NOMO-1 (cell line): ENCODE measurements at regions not wholly inside any gene's neighbourhood (a gene's known extent, or its start where the extent isn't known, plus 50 kb on each side); places are given as distances from the start of the nearest gene placed in this dataset.

ENCODE experiments used
- DNase-seq, 2 experiments: peaks; one replicate each; lab custom pipeline; 2025; ENCODE audit not compliant: unreplicated experiment in 2 of 2; lab: John Stamatoyannopoulos, UW

DNA sequence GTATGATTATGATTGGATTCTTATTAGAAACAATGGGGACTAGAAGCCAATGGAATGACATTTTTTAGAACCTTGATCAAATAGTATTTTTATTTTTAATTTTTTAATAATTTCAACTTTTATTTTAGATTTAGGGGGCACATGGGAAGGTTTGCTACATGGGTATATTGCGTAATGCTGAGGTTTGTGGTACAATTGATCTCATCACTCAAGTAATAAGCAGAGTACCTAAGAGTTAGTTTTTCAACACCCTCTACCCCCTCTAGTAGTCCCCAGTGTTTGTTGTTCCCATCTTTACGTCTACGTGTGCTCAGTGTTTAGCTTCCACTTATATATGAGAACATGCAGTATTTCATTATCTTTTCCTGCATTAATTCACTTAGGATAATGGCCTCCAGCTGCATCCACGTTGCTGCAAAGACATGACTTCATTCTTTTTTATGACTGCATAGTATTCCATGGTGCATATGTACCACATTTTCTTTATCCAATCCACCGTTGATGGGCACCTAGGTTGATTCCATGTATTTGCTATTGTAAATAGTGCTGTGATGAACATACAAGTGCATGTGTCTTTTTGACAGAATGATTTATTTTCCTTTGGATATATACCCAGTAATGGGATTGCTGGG lies 281.1 kb upstream of the MAN1A1 start:
- DNase-seq: no peak

DNA sequence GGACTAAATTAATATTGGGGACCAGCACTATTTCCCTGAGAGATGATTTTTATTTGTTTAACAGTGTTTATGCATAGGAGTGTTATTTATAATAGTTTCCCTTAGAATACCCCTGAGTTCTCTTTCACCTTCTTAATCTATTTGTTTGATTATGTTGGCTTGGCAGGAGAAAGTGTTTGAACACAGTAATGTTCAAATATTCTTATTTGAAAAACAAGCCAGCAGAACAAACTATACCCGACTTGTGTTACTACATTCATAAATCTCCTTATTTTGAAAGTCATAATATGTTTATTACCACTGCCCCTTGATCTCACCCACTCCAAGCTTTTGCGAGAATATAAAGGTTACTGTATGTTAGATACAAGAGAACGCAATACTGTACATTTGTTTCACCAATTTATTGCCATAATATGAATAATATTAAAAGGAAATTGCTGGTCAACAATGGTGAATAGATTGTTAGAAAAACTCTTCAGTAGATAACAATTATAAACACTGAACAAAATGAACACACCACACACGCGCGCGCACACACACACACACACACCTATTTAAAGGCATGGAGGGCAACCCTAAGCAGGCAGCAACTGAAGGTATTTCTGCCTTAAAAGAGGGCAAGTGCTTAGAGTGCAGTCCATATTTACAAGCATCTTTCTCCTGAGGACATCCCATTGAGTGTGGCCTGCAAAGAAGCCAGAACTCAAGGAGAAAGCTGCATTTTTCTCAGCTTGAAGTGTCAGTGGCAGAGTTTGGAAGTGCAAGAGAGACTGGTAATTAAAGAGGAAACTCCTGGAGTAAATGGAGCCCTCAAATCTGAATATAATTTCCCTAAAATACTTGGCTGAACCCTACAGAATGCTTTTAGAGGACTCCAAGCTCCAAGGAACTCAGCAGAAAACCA lies 279.4 kb upstream of the MAN1A1 start:
- DNase-seq: no peak

GRCh38 chr6:119627908-119628669 lies 278.5 kb upstream of the MAN1A1 start:
- no peak for DNase-seq

GRCh38 chr6:119626884-119627619 lies 277.5 kb upstream of the MAN1A1 start:
- no peak for DNase-seq

DNA sequence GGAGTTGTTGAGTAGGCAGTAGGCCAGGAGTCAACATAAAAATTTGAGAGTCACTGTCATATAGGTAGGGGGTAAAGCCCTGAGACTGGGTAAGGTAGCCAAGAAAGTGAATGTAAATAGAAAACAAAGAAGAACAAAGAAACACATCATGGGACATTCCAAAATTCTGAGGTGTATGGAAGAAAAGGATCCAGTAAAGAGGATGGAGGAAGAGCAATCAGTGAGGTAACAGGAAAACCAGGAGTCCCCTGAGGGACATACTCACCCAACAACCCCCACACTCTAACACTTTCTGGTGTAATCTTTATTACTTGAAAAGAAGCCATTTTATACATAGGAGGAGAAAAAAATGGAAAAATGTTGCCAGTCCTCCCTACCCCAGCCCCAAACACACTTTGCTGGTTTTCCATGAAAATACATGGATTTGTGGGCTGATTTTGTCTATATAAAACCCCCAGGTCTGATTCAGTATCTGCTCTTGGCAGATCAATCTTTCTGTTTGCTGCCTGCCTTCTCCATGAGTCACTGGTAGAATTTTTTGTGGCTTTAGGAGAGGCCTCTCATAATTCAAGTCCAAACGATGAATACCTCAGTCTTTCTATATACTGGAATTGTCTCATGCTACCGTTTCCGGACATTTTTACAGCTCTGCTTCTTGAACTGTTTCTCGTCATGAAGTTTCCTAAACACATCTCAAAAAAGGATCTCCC lies 271.4 kb upstream of the MAN1A1 start:
- DNase-seq: no peak

GRCh38 chr6:119614138-119614537 lies 264.6 kb upstream of the MAN1A1 start:
- no peak for DNase-seq

- no peak for DNase-seq
Measured at GRCh38 chr6:119612911-119613381, 263.4 kb upstream of the MAN1A1 start.

- no peak for DNase-seq
Measured at GRCh38 chr6:119612176-119612891, 262.8 kb upstream of the MAN1A1 start.

DNA sequence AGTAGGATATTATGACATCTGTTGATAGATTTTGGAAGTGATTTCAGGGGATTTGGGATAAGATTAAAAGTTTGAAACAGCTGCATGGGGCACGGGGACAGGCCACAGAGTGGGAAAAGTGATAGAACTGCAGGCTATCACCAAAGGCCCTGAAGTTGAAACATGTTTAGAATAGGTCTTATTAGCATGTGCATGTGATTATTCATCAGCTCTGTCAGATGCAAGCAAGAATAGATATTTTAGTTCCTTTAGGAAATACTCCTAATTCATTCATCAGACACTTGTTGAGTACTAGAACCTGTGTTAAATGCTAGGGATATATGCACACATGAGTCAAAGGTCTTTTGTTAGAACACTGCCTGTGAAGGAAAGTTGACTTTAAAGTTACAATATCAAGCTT lies 261.2 kb upstream of the MAN1A1 start:
- DNase-seq: no peak

DNA sequence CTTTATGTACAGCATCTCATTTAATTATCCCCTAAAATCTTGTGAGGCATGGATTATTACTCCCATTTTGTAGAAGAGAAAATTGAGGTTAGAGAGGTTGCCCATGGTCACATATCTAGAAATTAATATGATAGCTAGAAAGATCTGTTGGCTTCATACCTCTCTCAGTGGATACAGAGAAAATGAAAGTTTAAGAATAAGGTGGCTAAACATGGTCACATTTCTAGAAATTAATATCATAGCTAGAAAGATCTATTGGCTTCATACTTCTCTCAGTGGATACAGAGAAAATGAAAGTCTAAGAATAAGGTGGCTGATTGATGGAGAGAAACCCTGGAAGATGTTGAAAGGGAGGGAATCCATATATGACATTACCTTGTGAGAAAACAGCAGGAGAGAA lies 260.7 kb upstream of the MAN1A1 start:
- no peak for DNase-seq

DNA sequence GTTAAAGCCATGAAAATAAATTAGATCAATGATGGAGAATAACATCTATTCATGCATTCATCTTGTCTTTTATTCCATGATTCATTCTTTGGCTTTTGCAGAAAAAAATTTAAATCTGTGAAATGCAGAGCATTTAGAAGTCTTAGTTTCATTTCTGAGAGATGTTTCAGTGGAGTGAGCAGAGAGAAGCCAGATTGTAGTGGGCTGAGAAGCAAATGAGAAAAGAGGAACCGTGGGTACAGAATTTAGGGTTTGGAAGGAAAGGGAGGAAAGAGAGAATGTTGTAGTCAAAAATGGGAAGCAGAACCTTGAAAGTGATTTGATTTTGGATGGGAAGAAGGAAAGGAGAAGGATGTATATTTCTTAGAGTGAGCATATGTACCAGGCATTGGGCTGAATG lies 260.3 kb upstream of the MAN1A1 start:
- no peak for DNase-seq

GRCh38 chr6:119608994-119609393 lies 259.4 kb upstream of the MAN1A1 start:
- no peak for DNase-seq

DNA sequence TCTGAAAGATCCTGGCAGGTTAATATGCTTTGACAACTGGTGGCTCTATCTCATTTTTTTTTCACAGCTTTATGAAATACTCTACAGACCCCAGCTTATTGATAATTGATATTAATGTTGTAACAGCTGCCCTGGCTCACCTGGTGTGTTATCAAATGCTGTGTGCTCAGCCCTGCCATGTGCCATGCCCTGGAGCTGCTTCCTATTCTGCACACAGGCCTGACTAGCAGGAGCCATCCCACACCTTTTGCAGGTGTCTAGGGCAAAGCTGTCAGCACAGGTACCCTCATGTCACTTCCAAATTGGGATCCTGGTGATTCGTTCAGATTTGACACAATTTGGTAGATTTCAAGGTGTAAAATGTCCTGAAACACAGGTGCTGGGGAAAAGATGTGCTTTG lies 254.6 kb upstream of the MAN1A1 start:
- no peak for DNase-seq

GRCh38 chr6:119603501-119603900 lies 253.9 kb upstream of the MAN1A1 start:
- no peak for DNase-seq

DNA sequence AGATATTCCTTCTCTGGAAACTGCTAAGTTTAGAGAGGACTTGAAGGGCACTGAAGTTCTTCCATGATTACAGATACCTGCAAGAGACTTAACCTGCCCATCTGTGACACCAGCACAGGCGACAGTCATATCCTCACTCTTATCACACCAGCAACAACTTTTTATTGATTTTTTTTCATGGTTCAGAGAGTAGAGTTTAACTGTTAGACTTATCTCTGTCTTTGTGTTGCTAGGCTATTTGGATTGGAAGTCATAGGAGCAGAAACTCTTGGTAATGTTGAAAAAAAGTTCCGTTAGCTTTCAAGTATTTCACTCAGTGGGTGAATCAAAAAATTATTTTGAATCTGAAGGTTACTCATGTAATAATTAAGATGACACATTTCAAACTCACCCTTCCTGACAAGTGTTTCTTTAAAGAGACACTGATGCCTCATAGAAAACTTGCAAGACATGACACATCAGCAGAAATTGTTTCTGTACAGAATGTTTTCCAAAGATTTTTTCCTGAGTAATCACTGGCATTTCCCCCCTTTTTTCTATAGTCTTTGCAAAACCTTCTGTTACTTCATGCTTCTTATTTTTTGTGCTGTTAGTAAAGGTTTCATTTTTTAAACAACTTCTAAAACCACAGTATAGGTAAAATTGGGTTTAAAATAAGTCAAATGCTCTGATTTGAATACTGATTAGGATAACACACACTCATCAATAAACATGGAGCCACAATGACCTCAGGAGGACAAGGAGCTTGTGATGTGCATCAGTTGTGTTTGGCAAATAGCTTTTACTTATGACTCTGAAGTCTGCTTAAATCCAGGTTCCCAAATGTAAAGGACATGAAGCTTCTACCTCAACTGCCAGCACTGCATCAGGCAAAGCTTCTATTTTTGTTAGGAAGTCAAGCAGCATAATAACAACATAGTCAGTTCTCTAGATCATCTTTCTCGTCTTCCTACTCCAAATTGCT lies 252.9 kb upstream of the MAN1A1 start:
- no peak for DNase-seq

GRCh38 chr6:119598883-119599282 lies 249.3 kb upstream of the MAN1A1 start:
- DNase-seq: no peak

GRCh38 chr6:119594907-119595306 lies 245.3 kb upstream of the MAN1A1 start:
- DNase-seq: no peak

DNA sequence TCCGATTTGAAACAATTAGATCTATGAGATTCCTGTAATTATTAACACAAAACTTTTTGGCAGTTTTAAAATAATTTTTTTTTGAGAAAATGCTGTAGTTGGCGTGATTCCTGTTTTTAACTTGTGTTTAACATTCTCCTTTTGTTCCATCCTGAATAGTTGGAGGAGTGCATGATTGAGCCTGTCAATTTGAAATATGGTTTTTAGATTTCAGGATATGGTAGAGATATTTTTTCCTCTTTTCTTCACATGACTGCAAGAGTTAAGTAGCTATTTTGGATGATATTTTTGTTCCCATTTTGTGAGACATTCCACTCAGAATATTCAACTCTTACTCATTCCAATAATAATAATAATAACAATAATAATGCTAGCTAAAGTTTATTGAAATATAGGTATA lies 241.7 kb upstream of the MAN1A1 start:
- DNase-seq: no peak
